Mammary epithelial cell (primary cell): ENCODE measurements at regions not wholly inside any gene's neighbourhood (a gene's known extent, or its start where the extent isn't known, plus 50 kb on each side); places are given as distances from the start of the nearest gene placed in this dataset.

Experiments used
- EZH2 ChIP-seq: IDR thresholded peaks from 2 replicates; pipeline ENCODE4 v1.6.1; 2012; ENCODE audit warnings: low read length, inconsistent platforms, borderline replicate concordance
- TF ChIP-seq, protein P1 (sequence below), 2 donors: IDR thresholded peaks in 1 of 2; conservative IDR thresholded peaks in 1 of 2; 2 replicates each; pipeline ENCODE4 v1.5.1; 2011 to 2012; ENCODE audit warnings: inconsistent platforms in 2 of 2, low read length in 2 of 2, mild to moderate bottlenecking in 2 of 2, control low read depth in 1 of 2, low read depth in 1 of 2; ENCODE audit not compliant: insufficient read depth in 1 of 2; ENCODE audit errors: extremely low read depth in 1 of 2

DNA sequence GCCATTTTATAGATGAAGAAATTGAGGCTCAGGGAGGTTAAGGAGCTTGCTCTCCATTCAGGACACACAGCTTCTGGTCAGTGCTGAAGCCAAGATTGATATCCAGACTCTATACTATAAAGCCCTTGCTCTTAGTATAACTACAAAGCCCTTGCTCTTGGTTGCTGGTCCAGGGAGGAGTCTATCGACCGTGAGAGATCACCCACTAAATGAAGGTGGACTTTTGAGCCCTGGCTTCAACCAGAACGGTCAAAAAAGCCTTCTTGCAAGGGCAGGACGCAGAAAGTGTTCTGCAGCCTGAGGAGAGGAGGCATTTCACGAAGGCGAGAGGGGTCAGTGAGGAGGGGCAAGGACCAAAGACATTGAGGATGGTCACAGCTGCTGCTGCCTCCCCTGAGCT, 176.3 kb downstream of the CYP26A1 start:
- TF ChIP-seq, protein P1, sequence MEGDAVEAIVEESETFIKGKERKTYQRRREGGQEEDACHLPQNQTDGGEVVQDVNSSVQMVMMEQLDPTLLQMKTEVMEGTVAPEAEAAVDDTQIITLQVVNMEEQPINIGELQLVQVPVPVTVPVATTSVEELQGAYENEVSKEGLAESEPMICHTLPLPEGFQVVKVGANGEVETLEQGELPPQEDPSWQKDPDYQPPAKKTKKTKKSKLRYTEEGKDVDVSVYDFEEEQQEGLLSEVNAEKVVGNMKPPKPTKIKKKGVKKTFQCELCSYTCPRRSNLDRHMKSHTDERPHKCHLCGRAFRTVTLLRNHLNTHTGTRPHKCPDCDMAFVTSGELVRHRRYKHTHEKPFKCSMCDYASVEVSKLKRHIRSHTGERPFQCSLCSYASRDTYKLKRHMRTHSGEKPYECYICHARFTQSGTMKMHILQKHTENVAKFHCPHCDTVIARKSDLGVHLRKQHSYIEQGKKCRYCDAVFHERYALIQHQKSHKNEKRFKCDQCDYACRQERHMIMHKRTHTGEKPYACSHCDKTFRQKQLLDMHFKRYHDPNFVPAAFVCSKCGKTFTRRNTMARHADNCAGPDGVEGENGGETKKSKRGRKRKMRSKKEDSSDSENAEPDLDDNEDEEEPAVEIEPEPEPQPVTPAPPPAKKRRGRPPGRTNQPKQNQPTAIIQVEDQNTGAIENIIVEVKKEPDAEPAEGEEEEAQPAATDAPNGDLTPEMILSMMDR (conservative IDR thresholded peaks at IDR 0.05 in 1 of 2, IDR thresholded peaks at IDR 0.05 in 1 of 2; ENCODE audit: extremely low read depth in 1 of 2, insufficient read depth in 1 of 2, low read depth in 1 of 2, low read length in 2 of 2), result no peak
- TF ChIP-seq EZH2, result no peak
